H9 (cell line): ENCODE measurements at regions not wholly inside any gene's neighbourhood (a gene's known extent, or its start where the extent isn't known, plus 50 kb on each side); places are given as distances from the start of the nearest gene placed in this dataset.

Experiments used
- DNase-seq: peaks from one replicate; pipeline ENCODE4 v3.0.0-alpha.2; 2017
- H2AFZ ChIP-seq: one replicate; pipeline ENCODE4 v1.6.1; 2013; ENCODE audit warnings: mild to moderate bottlenecking, low read length, control low read depth, moderate library complexity
- H2AK5ac ChIP-seq: 2 replicates; pipeline ENCODE4 v1.6.1; 2013; ENCODE audit warnings: low read length, control low read depth, mixed read lengths; ENCODE audit not compliant: insufficient read length
- H2BK120ac ChIP-seq: one replicate; pipeline ENCODE4 v1.6.1; 2013; ENCODE audit warnings: low read depth, mild to moderate bottlenecking, low read length, control low read depth, inconsistent platforms; ENCODE audit not compliant: poor library complexity, severe bottlenecking
- H2BK12ac ChIP-seq: 2 replicates; pipeline ENCODE4 v1.6.1; 2013; ENCODE audit warnings: low read length, control low read depth, mixed read lengths, low read depth; ENCODE audit not compliant: insufficient read length
- H2BK15ac ChIP-seq: 2 replicates; pipeline ENCODE4 v1.6.1; 2013; ENCODE audit warnings: low read depth, low read length, control low read depth
- H2BK20ac ChIP-seq: one replicate; pipeline ENCODE4 v1.6.1; 2013; ENCODE audit warnings: low read depth, mild to moderate bottlenecking, low read length, control low read depth, inconsistent platforms; ENCODE audit not compliant: poor library complexity, severe bottlenecking
- H2BK5ac ChIP-seq: 2 replicates; pipeline ENCODE4 v1.6.1; 2013; ENCODE audit warnings: low read length, control low read depth, mixed read lengths; ENCODE audit not compliant: insufficient read length
- H3K14ac ChIP-seq: 2 replicates; pipeline ENCODE4 v1.6.1; 2013; ENCODE audit warnings: low read length, control low read depth; ENCODE audit not compliant: insufficient read depth
- H3K18ac ChIP-seq: 2 replicates; pipeline ENCODE4 v1.6.1; 2013; ENCODE audit warnings: low read depth, mild to moderate bottlenecking, mixed read lengths, low read length, control low read depth; ENCODE audit not compliant: insufficient read length
- H3K23ac ChIP-seq: 2 replicates; pipeline ENCODE4 v1.6.1; 2013; ENCODE audit warnings: low read length, control low read depth, mixed read lengths, low read depth; ENCODE audit not compliant: insufficient read length
- H3K23me2 ChIP-seq: 2 replicates; pipeline ENCODE4 v1.6.1; 2013; ENCODE audit warnings: low read depth, mild to moderate bottlenecking, mixed read lengths, low read length, control low read depth; ENCODE audit not compliant: insufficient read length, poor library complexity, severe bottlenecking
- H3K27ac ChIP-seq: 2 replicates; pipeline ENCODE4 v1.5.1; 2013; ENCODE audit warnings: low read length, control low read depth, mixed read lengths, low read depth; ENCODE audit not compliant: insufficient read length
- H3K27me3 ChIP-seq: 2 replicates; pipeline ENCODE4 v1.6.1; 2013; ENCODE audit warnings: low read length, control low read depth, inconsistent platforms; ENCODE audit not compliant: insufficient read depth
- H3K4ac ChIP-seq: 2 replicates; pipeline ENCODE4 v1.6.1; 2013; ENCODE audit warnings: low read depth, mild to moderate bottlenecking, control low read depth, inconsistent platforms, low read length, moderate library complexity
- H3K4me1 ChIP-seq: 2 replicates; pipeline ENCODE4 v1.6.1; 2013; ENCODE audit warnings: low read length, control low read depth, inconsistent platforms; ENCODE audit not compliant: insufficient read depth
- H3K4me2 ChIP-seq: 2 replicates; pipeline ENCODE4 v1.6.1; 2013; ENCODE audit warnings: low read length, control low read depth, mixed read lengths; ENCODE audit not compliant: insufficient read length, insufficient read depth
- H3K56ac ChIP-seq: 2 replicates; pipeline ENCODE4 v1.6.1; 2013; ENCODE audit warnings: low read depth, mild to moderate bottlenecking, mixed read lengths, low read length, control low read depth; ENCODE audit not compliant: insufficient read length
- H3K79me1 ChIP-seq: 2 replicates; pipeline ENCODE4 v1.6.1; 2013; ENCODE audit warnings: low read depth, mild to moderate bottlenecking, moderate library complexity, low read length, control low read depth, inconsistent platforms; ENCODE audit not compliant: insufficient read depth, poor library complexity, severe bottlenecking
- H3K79me2 ChIP-seq: 2 replicates; pipeline ENCODE4 v1.6.1; 2013; ENCODE audit warnings: low read length, control low read depth, inconsistent platforms; ENCODE audit not compliant: insufficient read depth
- H3K9ac ChIP-seq: 2 replicates; pipeline ENCODE4 v1.6.1; 2013; ENCODE audit warnings: low read length, control low read depth, mixed read lengths; ENCODE audit not compliant: insufficient read length; ENCODE audit errors: extremely low read depth
- H3K9me3 ChIP-seq: one replicate; pipeline ENCODE4 v1.6.1; 2013; ENCODE audit warnings: low read depth, low read length, inconsistent platforms; ENCODE audit not compliant: control insufficient read depth
- H3T11ph ChIP-seq: one replicate; pipeline ENCODE4 v1.6.1; 2013; ENCODE audit warnings: mild to moderate bottlenecking, low read length, control low read depth, inconsistent platforms
- H4K20me1 ChIP-seq: one replicate; pipeline ENCODE4 v1.6.1; 2013; ENCODE audit not compliant: control insufficient read depth, insufficient read length, insufficient read depth
- H4K5ac ChIP-seq: 2 replicates; pipeline ENCODE4 v1.6.1; 2013; ENCODE audit warnings: low read depth, mild to moderate bottlenecking, mixed read lengths, low read length, control low read depth; ENCODE audit not compliant: insufficient read length
- H4K8ac ChIP-seq: replicated peaks from 2 replicates; pipeline ENCODE4 v1.6.1; 2013; ENCODE audit warnings: low read length, control low read depth, mixed read lengths, low read depth; ENCODE audit not compliant: insufficient read length
- H4K91ac ChIP-seq: 2 replicates; pipeline ENCODE4 v1.6.1; 2013; ENCODE audit warnings: low read depth, mild to moderate bottlenecking, moderate library complexity, mixed read lengths, low read length, control low read depth; ENCODE audit not compliant: insufficient read length
- H3K27ac Mint-ChIP-seq, 3 experiments: 2 replicates in 2 of 3; 3 replicates in 1 of 3; pipeline ENCODE4 v1.8.0; 2020 to 2021; ENCODE audit warnings: mixed read lengths in 3 of 3, mild to moderate bottlenecking in 1 of 3, moderate library complexity in 1 of 3
- H3K27me3 Mint-ChIP-seq: 2 replicates; pipeline ENCODE4 v1.8.0; 2021; ENCODE audit warnings: low read depth, mild to moderate bottlenecking, moderate library complexity, mixed read lengths
- H3K36me3 Mint-ChIP-seq, 3 experiments: 2 replicates in 2 of 3; 3 replicates in 1 of 3; pipeline ENCODE4 v1.8.0; 2020 to 2021; ENCODE audit warnings: low read depth in 3 of 3, mixed read lengths in 3 of 3; ENCODE audit not compliant: insufficient read depth in 1 of 3
- H3K4me1 Mint-ChIP-seq, 2 experiments: 2 replicates each; pipeline ENCODE4 v1.8.0; 2020; ENCODE audit warnings: mixed read lengths in 2 of 2
- H3K4me3 Mint-ChIP-seq, 2 experiments: 2 replicates in 1 of 2; 3 replicates in 1 of 2; pipeline ENCODE4 v1.8.0; 2020 to 2021; ENCODE audit warnings: mild to moderate bottlenecking in 2 of 2, mixed read lengths in 2 of 2, moderate library complexity in 1 of 2
- H3K9me3 Mint-ChIP-seq, 2 experiments: 2 replicates in 1 of 2; 3 replicates in 1 of 2; pipeline ENCODE4 v1.8.0; 2020; ENCODE audit warnings: mild to moderate bottlenecking in 2 of 2, mixed read lengths in 2 of 2, moderate library complexity in 1 of 2
- CTCF ChIP-seq: fragments of 200-600 bp; sonication (generic); conservative IDR thresholded peaks from 3 replicates; pipeline ENCODE4 v1.8.0; 2021; ENCODE audit warnings: antibody characterized with exemption, mild to moderate bottlenecking
- WGBS: extraction: QIAGEN DNeasy Blood & Tissue Kit; methylation state at CpG from one replicate; pipeline ENCODE4 v1.1.7; 2013; ENCODE audit warnings: missing lambda C conversion rate, low lambda C conversion rate, mixed read lengths; ENCODE audit not compliant: insufficient read length; ENCODE audit errors: extremely low coverage; 5-methylcytosine and 5-hydroxymethylcytosine counted together

GRCh38 chr3:158958873-158959272 is 157.0 kb downstream of the MFSD1 start:
- no peak overlapping the region for H3K18ac ChIP-seq
- Mint-ChIP-seq H3K36me3 (peaks cover 0 to 18% (median under 1%) of the 10 kb centered on the region in 3 experiments; a peak in 4 of 7 replicates), H3K27me3 (no peaks in the 10 kb centered on the region; the same call in 1 of the 2 replicates), H3K4me1 (peaks cover 34 to 37% of the 10 kb centered on the region in 2 experiments), H3K27ac (no peak overlapping the region), H3K4me3 (no peak overlapping the region), H3K9me3 (peaks cover 0 to 2% of the 10 kb centered on the region in 2 experiments; a peak in 3 of 5 replicates)
- no peak overlapping the region for H3T11ph ChIP-seq
- H2BK12ac ChIP-seq, result no peak overlapping the region
- H3K27ac ChIP-seq, result no peak overlapping the region
- H2BK20ac ChIP-seq, result no peak overlapping the region
- no peak for TF ChIP-seq CTCF
- no peaks in the 10 kb centered on the region for H3K27me3 ChIP-seq
- no peak overlapping the region for H2BK5ac ChIP-seq
- no peak overlapping the region for H3K14ac ChIP-seq
- no peak overlapping the region for H4K91ac ChIP-seq
- H3K4me2 ChIP-seq, result no peak overlapping the region
- H3K23me2 ChIP-seq, result no peaks in the 10 kb centered on the region
- no peaks in the 10 kb centered on the region for H3K79me2 ChIP-seq
- no peaks in the 10 kb centered on the region for H3K79me1 ChIP-seq
- no peaks in the 10 kb centered on the region for H4K20me1 ChIP-seq
- H3K9ac ChIP-seq, result no peak overlapping the region
- no peak overlapping the region for H3K56ac ChIP-seq
- no peak overlapping the region for H4K5ac ChIP-seq
- H3K9me3 ChIP-seq, result no peaks in the 10 kb centered on the region
- peaks cover 10% of the 10 kb centered on the region for H3K4me1 ChIP-seq
- no peak overlapping the region for H4K8ac ChIP-seq
- no peak overlapping the region for H3K4ac ChIP-seq
- WGBS, result no CpG with 5 or more reads among the region's 2 CpGs
- H2AK5ac ChIP-seq, result no peak overlapping the region
- no peak overlapping the region for H2BK15ac ChIP-seq
- H3K23ac ChIP-seq, result no peak overlapping the region
- H2AFZ ChIP-seq, result no peak overlapping the region
- H2BK120ac ChIP-seq, result no peak overlapping the region
- DNase-seq, result no peak
